PC-3 (cell line): ENCODE measurements at regions not wholly inside any gene's neighbourhood (a gene's known extent, or its start where the extent isn't known, plus 50 kb on each side); places are given as distances from the start of the nearest gene placed in this dataset.

Experiments used
- CTCF ChIP-seq: fragments of 300-600 bp; sonication (generic); conservative IDR thresholded peaks from 2 replicates; pipeline ENCODE4 v1.5.1; 2017; ENCODE audit warnings: antibody characterized with exemption, low read depth, mild to moderate bottlenecking, low read length
- EZH2 ChIP-seq: fragments of 300-600 bp; sonication (generic); IDR thresholded peaks from one replicate; pipeline ENCODE4 v1.6.1; 2017; ENCODE audit warnings: antibody characterized with exemption, mild to moderate bottlenecking, low read length; ENCODE audit not compliant: unreplicated experiment
- EZH2phosphoT487 ChIP-seq: fragments of 300-600 bp; sonication (generic); IDR thresholded peaks from 2 replicates; pipeline ENCODE4 v1.6.1; 2018; ENCODE audit warnings: mild to moderate bottlenecking, antibody characterized with exemption, low read length, borderline replicate concordance

GRCh38 chr3:188019727-188020126, 134.2 kb upstream of the LPP start:
- TF ChIP-seq CTCF = no peak
- TF ChIP-seq EZH2 = no peak
- TF ChIP-seq EZH2phosphoT487 = no peak
